ENCODE measurements at regions not wholly inside any gene's neighbourhood (a gene's known extent, or its start where the extent isn't known, plus 50 kb on each side); places are given as distances from the start of the nearest gene placed in this dataset.

GRCh38 chr2:188884046-188884445 is 90.1 kb upstream of the COL3A1 start:
- no peak for TF ChIP-seq CTCF (IDR thresholded peaks at IDR 0.05)
- TF ChIP-seq EZH2phosphoT487 (IDR thresholded peaks at IDR 0.05; ENCODE audit: borderline replicate concordance, low read depth): no peak

Measured in SK-N-SH (cell line).